ENCODE measurements at regions not wholly inside any gene's neighbourhood (a gene's known extent, or its start where the extent isn't known, plus 50 kb on each side); places are given as distances from the start of the nearest gene placed in this dataset.

DNA sequence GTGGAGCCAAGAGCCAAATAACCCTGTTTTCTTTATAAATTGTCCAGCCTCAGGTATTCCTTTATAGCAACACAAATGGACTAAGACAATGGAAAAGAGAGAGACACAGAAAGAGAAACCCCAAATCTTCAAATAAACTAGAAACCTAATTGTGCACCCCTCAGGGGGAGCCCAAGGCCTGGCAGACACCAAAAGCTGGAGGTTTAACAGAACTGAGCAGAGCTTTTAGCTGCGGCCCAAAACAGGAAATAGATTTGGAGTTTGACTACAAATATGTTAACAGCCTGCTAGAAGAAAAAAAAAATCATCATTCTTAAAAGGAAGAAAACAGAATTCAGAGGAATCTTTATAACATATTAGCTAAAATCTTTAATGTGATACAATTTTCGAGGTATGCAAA is 1135.0 kb downstream of the GATA3 start:
- TF ChIP-seq, protein P1, sequence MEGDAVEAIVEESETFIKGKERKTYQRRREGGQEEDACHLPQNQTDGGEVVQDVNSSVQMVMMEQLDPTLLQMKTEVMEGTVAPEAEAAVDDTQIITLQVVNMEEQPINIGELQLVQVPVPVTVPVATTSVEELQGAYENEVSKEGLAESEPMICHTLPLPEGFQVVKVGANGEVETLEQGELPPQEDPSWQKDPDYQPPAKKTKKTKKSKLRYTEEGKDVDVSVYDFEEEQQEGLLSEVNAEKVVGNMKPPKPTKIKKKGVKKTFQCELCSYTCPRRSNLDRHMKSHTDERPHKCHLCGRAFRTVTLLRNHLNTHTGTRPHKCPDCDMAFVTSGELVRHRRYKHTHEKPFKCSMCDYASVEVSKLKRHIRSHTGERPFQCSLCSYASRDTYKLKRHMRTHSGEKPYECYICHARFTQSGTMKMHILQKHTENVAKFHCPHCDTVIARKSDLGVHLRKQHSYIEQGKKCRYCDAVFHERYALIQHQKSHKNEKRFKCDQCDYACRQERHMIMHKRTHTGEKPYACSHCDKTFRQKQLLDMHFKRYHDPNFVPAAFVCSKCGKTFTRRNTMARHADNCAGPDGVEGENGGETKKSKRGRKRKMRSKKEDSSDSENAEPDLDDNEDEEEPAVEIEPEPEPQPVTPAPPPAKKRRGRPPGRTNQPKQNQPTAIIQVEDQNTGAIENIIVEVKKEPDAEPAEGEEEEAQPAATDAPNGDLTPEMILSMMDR (IDR thresholded peaks at IDR 0.05 in 2 of 3, conservative IDR thresholded peaks at IDR 0.05 in 1 of 3; ENCODE audit: control insufficient read depth in 2 of 3, extremely low read depth in 1 of 3, insufficient read depth in 1 of 3, low read depth in 3 of 3, low read length in 3 of 3) = no peak
- TF ChIP-seq, protein P2, sequence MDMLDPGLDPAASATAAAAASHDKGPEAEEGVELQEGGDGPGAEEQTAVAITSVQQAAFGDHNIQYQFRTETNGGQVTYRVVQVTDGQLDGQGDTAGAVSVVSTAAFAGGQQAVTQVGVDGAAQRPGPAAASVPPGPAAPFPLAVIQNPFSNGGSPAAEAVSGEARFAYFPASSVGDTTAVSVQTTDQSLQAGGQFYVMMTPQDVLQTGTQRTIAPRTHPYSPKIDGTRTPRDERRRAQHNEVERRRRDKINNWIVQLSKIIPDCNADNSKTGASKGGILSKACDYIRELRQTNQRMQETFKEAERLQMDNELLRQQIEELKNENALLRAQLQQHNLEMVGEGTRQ (IDR thresholded peaks at IDR 0.05; ENCODE audit: borderline replicate concordance, low read depth, low read length) = no peak
- no peak for TF ChIP-seq ASH2L (IDR thresholded peaks at IDR 0.05; ENCODE audit: borderline replicate concordance, low read depth)
- no peak for TF ChIP-seq NFYB (IDR thresholded peaks at IDR 0.05; ENCODE audit: insufficient read depth, low read depth, low read length)
